ENCODE measurements at regions not wholly inside any gene's neighbourhood (a gene's known extent, or its start where the extent isn't known, plus 50 kb on each side); places are given as distances from the start of the nearest gene placed in this dataset.
"Not testable (repeated sequence)": the region's sequence is repeated elsewhere in the genome, so short reads cannot be mapped to it uniquely, and the experiment has no call there.

- DNase-seq; H3K27me3 ChIP-seq (ENCODE audit: control insufficient read depth, insufficient read depth, low read length); H3K4me3 Mint-ChIP-seq; H3K4me1 Mint-ChIP-seq; H3K36me3 Mint-ChIP-seq; H3K27ac ChIP-seq (ENCODE audit: insufficient read depth, low read length, poor library complexity, severe bottlenecking); H3K27ac Mint-ChIP-seq; H3K36me3 ChIP-seq (ENCODE audit: control insufficient read depth, insufficient read depth, low read length); H3K9me3 ChIP-seq (ENCODE audit: control insufficient read depth in 2 of 2, low read length in 2 of 2); H3K4me3 ChIP-seq (ENCODE audit: low read depth, low read length); H3K4me1 ChIP-seq (ENCODE audit: control insufficient read depth, insufficient read depth, low read length, poor library complexity, severe bottlenecking); ATAC-seq (ENCODE audit: low read depth in 2 of 2); H3K27me3 Mint-ChIP-seq: not testable (repeated sequence)
- H3K9me3 Mint-ChIP-seq, result peaks cover 3 to 54% (median 23%) of the 10 kb centered on the region in 7 donors
Measured at GRCh38 chr13:54130931-54131330, 1102.3 kb downstream of the OLFM4 start.

GRCh38 chr13:54131433-54131832, 1102.8 kb downstream of the OLFM4 start:
- not testable (repeated sequence) for H3K27ac Mint-ChIP-seq; H3K36me3 Mint-ChIP-seq; H3K4me1 Mint-ChIP-seq; H3K36me3 ChIP-seq (ENCODE audit: control insufficient read depth, insufficient read depth, low read length); H3K27me3 Mint-ChIP-seq; H3K9me3 ChIP-seq (ENCODE audit: control insufficient read depth in 2 of 2, low read length in 2 of 2); H3K27ac ChIP-seq (ENCODE audit: insufficient read depth, low read length, poor library complexity, severe bottlenecking); DNase-seq; H3K27me3 ChIP-seq (ENCODE audit: control insufficient read depth, insufficient read depth, low read length); H3K4me3 ChIP-seq (ENCODE audit: low read depth, low read length); ATAC-seq (ENCODE audit: low read depth in 2 of 2); H3K4me1 ChIP-seq (ENCODE audit: control insufficient read depth, insufficient read depth, low read length, poor library complexity, severe bottlenecking)
- Mint-ChIP-seq H3K4me3 (peak overlapping the region in 1 of 4 donors; percentile 54), H3K9me3 (peaks cover 3 to 49% (median 23%) of the 10 kb centered on the region in 7 donors)

- H3K27ac ChIP-seq (ENCODE audit: insufficient read depth, low read length, poor library complexity, severe bottlenecking); H3K4me3 Mint-ChIP-seq; H3K36me3 Mint-ChIP-seq; ATAC-seq (ENCODE audit: low read depth in 2 of 2); H3K27me3 ChIP-seq (ENCODE audit: control insufficient read depth, insufficient read depth, low read length); H3K27me3 Mint-ChIP-seq; DNase-seq; H3K4me3 ChIP-seq (ENCODE audit: low read depth, low read length); H3K4me1 ChIP-seq (ENCODE audit: control insufficient read depth, insufficient read depth, low read length, poor library complexity, severe bottlenecking); H3K36me3 ChIP-seq (ENCODE audit: control insufficient read depth, insufficient read depth, low read length); H3K9me3 ChIP-seq (ENCODE audit: control insufficient read depth in 2 of 2, low read length in 2 of 2); H3K4me1 Mint-ChIP-seq: not testable (repeated sequence)
- peak overlapping the region in 1 of 3 donors; percentile 78 for H3K27ac Mint-ChIP-seq
- peaks cover 2 to 50% (median 23%) of the 10 kb centered on the region in 7 donors for H3K9me3 Mint-ChIP-seq
Measured at GRCh38 chr13:54132127-54132526, 1103.5 kb downstream of the OLFM4 start.

- H3K4me3 ChIP-seq (ENCODE audit: low read depth, low read length); H3K27me3 ChIP-seq (ENCODE audit: control insufficient read depth, insufficient read depth, low read length); H3K9me3 ChIP-seq (ENCODE audit: control insufficient read depth in 2 of 2, low read length in 2 of 2); H3K36me3 ChIP-seq (ENCODE audit: control insufficient read depth, insufficient read depth, low read length); H3K27ac Mint-ChIP-seq; H3K36me3 Mint-ChIP-seq; H3K4me3 Mint-ChIP-seq; H3K27ac ChIP-seq (ENCODE audit: insufficient read depth, low read length, poor library complexity, severe bottlenecking); H3K4me1 ChIP-seq (ENCODE audit: control insufficient read depth, insufficient read depth, low read length, poor library complexity, severe bottlenecking); ATAC-seq (ENCODE audit: low read depth in 2 of 2); DNase-seq; H3K27me3 Mint-ChIP-seq; H3K4me1 Mint-ChIP-seq: not testable (repeated sequence)
- peaks cover 2 to 45% (median 21%) of the 10 kb centered on the region in 7 donors for H3K9me3 Mint-ChIP-seq
Measured at GRCh38 chr13:54132720-54133119, 1104.1 kb downstream of the OLFM4 start.

GRCh38 chr13:54133746-54134145, 1105.1 kb downstream of the OLFM4 start:
- no peak for ATAC-seq (ENCODE audit: low read depth in 2 of 2)
- Mint-ChIP-seq H3K36me3 (no peaks in the 10 kb centered on the region), H3K4me3 (no peak overlapping the region), H3K27ac (no peak overlapping the region), H3K27me3 (no peaks in the 10 kb centered on the region), H3K4me1 (peaks cover 0 to 4% (median 0%) of the 10 kb centered on the region in 4 donors), H3K9me3 (peaks cover 2 to 38% (median 18%) of the 10 kb centered on the region in 7 donors)
- Histone ChIP-seq H3K4me1 (ENCODE audit: control insufficient read depth, insufficient read depth, low read length, poor library complexity, severe bottlenecking) (no peaks in the 10 kb centered on the region), H3K9me3 (ENCODE audit: control insufficient read depth in 2 of 2, low read length in 2 of 2) (no peaks in the 10 kb centered on the region), H3K27me3 (ENCODE audit: control insufficient read depth, insufficient read depth, low read length) (no peaks in the 10 kb centered on the region), H3K36me3 (ENCODE audit: control insufficient read depth, insufficient read depth, low read length) (no peaks in the 10 kb centered on the region), H3K27ac (ENCODE audit: insufficient read depth, low read length, poor library complexity, severe bottlenecking) (no peak overlapping the region), H3K4me3 (ENCODE audit: low read depth, low read length) (no peak overlapping the region)
- DNase-seq, result no peak

GRCh38 chr13:54144828-54145227, 1116.2 kb downstream of the OLFM4 start:
- no peak overlapping the region for H3K4me3 Mint-ChIP-seq
- no peak overlapping the region for H3K27ac ChIP-seq (ENCODE audit: insufficient read depth, low read length, poor library complexity, severe bottlenecking)
- peaks cover 0 to 9% of the 10 kb centered on the region in 2 experiments for H3K9me3 ChIP-seq (ENCODE audit: control insufficient read depth in 2 of 2, low read length in 2 of 2)
- no peaks in the 10 kb centered on the region for H3K27me3 ChIP-seq (ENCODE audit: control insufficient read depth, insufficient read depth, low read length)
- DNase-seq, result no peak
- H3K4me1 Mint-ChIP-seq, result no peaks in the 10 kb centered on the region
- no peaks in the 10 kb centered on the region for H3K36me3 ChIP-seq (ENCODE audit: control insufficient read depth, insufficient read depth, low read length)
- no peaks in the 10 kb centered on the region for H3K27me3 Mint-ChIP-seq
- no peaks in the 10 kb centered on the region for H3K4me1 ChIP-seq (ENCODE audit: control insufficient read depth, insufficient read depth, low read length, poor library complexity, severe bottlenecking)
- no peaks in the 10 kb centered on the region for H3K36me3 Mint-ChIP-seq
- no peak for ATAC-seq (ENCODE audit: low read depth in 2 of 2)
- no peak overlapping the region for H3K4me3 ChIP-seq (ENCODE audit: low read depth, low read length)
- H3K9me3 Mint-ChIP-seq, result peaks cover 1 to 25% (median 7%) of the 10 kb centered on the region in 7 donors
- H3K27ac Mint-ChIP-seq, result no peak overlapping the region

- Mint-ChIP-seq H3K4me3 (no peak overlapping the region), H3K9me3 (peaks cover 0 to 10% (median 4%) of the 10 kb centered on the region in 7 donors), H3K27ac (no peak overlapping the region), H3K36me3 (no peaks in the 10 kb centered on the region), H3K4me1 (no peaks in the 10 kb centered on the region), H3K27me3 (no peaks in the 10 kb centered on the region)
- DNase-seq (no peak), ATAC-seq (ENCODE audit: low read depth in 2 of 2) (no peak)
- Histone ChIP-seq H3K27me3 (ENCODE audit: control insufficient read depth, insufficient read depth, low read length) (no peaks in the 10 kb centered on the region), H3K4me1 (ENCODE audit: control insufficient read depth, insufficient read depth, low read length, poor library complexity, severe bottlenecking) (no peaks in the 10 kb centered on the region), H3K36me3 (ENCODE audit: control insufficient read depth, insufficient read depth, low read length) (no peaks in the 10 kb centered on the region), H3K4me3 (ENCODE audit: low read depth, low read length) (no peak overlapping the region), H3K27ac (ENCODE audit: insufficient read depth, low read length, poor library complexity, severe bottlenecking) (no peak overlapping the region), H3K9me3 (ENCODE audit: control insufficient read depth in 2 of 2, low read length in 2 of 2) (peaks cover 0 to 4% of the 10 kb centered on the region in 2 experiments)
Measured at GRCh38 chr13:54150851-54151250, 1122.2 kb downstream of the OLFM4 start.

GRCh38 chr13:54162069-54162468, 1133.5 kb downstream of the OLFM4 start:
- H3K9me3 Mint-ChIP-seq, result peaks cover 4 to 21% (median 10%) of the 10 kb centered on the region in 7 donors
- DNase-seq (no peak), ATAC-seq (ENCODE audit: low read depth in 2 of 2) (no peak)
- no peaks in the 10 kb centered on the region for H3K36me3 Mint-ChIP-seq
- H3K27ac Mint-ChIP-seq, result no peak overlapping the region
- Histone ChIP-seq H3K4me1 (ENCODE audit: control insufficient read depth, insufficient read depth, low read length, poor library complexity, severe bottlenecking) (no peaks in the 10 kb centered on the region), H3K9me3 (ENCODE audit: control insufficient read depth in 2 of 2, low read length in 2 of 2) (peaks cover 1 to 5% of the 10 kb centered on the region in 2 experiments), H3K27me3 (ENCODE audit: control insufficient read depth, insufficient read depth, low read length) (no peaks in the 10 kb centered on the region), H3K36me3 (ENCODE audit: control insufficient read depth, insufficient read depth, low read length) (no peaks in the 10 kb centered on the region), H3K27ac (ENCODE audit: insufficient read depth, low read length, poor library complexity, severe bottlenecking) (no peak overlapping the region), H3K4me3 (ENCODE audit: low read depth, low read length) (no peak overlapping the region)
- H3K4me1 Mint-ChIP-seq, result no peaks in the 10 kb centered on the region
- no peak overlapping the region for H3K4me3 Mint-ChIP-seq
- no peaks in the 10 kb centered on the region for H3K27me3 Mint-ChIP-seq
